Medulla oblongata (tissue), 1 donor: ENCODE measurements at regions not wholly inside any gene's neighbourhood (a gene's known extent, or its start where the extent isn't known, plus 50 kb on each side); places are given as distances from the start of the nearest gene placed in this dataset.

Source experiments
- DNase-seq: peaks from one replicate; pipeline ENCODE4 v3.0.0-alpha.2; 2015; ENCODE audit errors: extremely low spot score

GRCh38 chr3:88573472-88573871 lies 423.7 kb downstream of the C3orf38 start:
- no peak for DNase-seq

GRCh38 chr3:88574146-88574545 lies 424.4 kb downstream of the C3orf38 start:
- no peak for DNase-seq

- DNase-seq = no peak
These were observed 434.7 kb downstream of the C3orf38 start for GRCh38 chr3:88584451-88584850.

- DNase-seq = no peak
These were observed 436.4 kb downstream of the C3orf38 start for GRCh38 chr3:88586121-88586640.

GRCh38 chr3:88589138-88589537 lies 439.4 kb downstream of the C3orf38 start:
- DNase-seq = no peak

GRCh38 chr3:88595026-88595425 lies 445.3 kb downstream of the C3orf38 start:
- DNase-seq = no peak

GRCh38 chr3:88596451-88596850 lies 446.7 kb downstream of the C3orf38 start:
- DNase-seq = no peak

DNA sequence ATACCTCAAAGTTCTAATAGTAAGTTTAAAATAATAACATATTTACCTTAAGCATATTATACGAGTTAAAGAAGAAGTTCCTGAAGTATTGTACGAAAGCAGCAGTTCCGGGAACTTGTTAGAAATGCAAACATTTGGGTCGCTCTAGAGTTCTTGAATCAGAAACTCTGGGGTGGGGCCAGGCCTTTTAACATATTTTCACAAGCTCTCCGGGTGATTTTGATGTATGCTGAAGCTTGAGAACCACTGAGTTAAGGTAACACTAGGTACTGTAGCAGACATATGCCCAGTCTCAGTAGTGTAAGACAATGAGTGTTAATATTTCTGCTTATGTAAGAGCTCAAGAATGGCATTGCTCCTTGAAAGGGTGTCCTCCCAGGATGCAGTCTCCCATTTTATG lies 461.1 kb downstream of the C3orf38 start:
- no peak for DNase-seq

- DNase-seq = no peak
These were observed 462.1 kb downstream of the C3orf38 start for GRCh38 chr3:88611826-88612326.

GRCh38 chr3:88616413-88616812 lies 466.7 kb downstream of the C3orf38 start:
- DNase-seq = no peak

DNA sequence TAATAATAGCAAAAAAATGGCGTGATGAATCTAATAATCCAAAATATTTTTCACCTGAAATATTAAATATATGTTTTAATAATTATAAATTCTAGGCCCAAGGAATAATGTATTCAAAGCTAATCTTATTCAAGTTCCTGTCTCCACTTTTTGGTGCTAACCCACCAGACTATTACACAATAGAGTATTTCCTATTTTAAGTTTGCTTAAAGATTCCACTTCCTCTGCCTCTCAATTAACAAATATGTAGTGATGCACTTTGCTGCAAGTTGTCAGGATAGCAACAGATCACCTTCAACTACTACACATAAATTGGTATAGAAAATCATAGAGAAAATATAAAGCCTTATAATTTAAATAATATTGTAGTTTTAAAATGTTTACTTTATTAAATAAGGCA lies 467.5 kb downstream of the C3orf38 start:
- DNase-seq = no peak

GRCh38 chr3:88618021-88618645 lies 468.4 kb downstream of the C3orf38 start:
- DNase-seq = no peak

DNA sequence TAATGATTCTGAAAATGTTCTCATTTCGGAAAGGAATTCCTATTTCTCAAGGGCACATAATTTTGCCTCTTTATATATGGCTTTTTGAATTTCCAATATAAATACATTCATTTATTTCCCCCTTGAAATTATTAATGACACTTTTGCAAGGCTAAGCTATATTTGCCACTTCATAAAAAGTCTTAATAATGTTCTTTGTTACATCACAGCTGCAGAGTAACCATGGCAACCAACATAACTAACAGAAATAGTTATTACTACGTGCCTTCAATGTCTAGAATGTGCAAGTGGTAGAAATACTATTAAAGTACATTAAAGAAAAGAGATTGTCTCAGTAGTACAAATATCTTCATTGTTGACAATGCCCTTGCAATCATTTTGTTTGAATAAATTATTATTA lies 471.8 kb downstream of the C3orf38 start:
- no peak for DNase-seq

DNA sequence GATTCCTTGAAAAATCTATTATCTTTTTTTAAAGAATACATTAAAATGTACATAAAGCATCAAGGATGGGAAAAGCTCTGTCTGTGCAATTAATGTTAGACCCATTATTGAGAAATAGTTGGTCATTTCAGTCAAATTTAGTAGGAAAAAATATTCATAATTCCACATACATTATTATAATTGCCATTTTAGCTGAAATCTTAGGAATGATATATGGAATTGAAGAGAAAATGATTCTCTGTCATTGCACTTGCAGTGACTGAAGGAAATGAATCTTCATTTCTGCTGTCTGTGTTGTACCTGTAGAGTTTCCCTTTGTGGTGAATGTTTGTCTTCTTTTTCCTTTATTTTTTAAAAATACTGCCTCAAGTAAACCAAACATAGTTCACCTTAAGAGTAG lies 473.9 kb downstream of the C3orf38 start:
- no peak for DNase-seq

DNA sequence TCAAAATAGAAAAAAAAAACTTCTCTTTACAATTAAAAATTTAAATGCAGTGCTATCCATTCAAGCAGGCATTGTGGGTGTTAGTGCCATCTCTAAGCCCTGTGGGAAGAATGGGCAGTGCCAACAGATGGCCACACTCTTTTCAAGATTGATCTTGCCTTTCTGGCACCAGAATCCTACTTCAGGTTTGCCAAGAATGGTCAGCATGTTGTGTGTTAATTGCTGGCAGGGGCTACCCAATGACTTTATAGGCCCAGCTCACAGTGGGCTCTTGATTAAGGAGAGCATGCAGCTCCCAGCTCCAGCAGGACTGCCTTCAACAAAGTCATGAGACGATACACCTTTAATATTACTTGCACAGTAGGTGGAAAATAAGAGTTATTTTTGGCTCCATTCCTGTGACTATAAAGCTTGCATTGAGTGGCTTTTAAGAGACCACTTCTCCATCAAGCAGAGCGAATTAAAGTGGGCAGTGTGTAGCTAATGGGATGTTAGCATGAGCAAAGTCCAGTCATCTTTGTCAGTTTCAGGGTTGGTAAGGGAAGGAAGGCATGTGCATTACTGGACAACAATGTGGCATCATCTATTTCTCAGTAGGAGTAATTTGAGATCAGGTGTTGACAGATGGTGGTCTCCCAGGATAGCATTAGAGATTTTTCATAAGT lies 476.8 kb downstream of the C3orf38 start:
- DNase-seq = no peak

GRCh38 chr3:88628901-88629300 lies 478.5 kb upstream of the EPHA3 start:
- DNase-seq = no peak

- DNase-seq = no peak
These were observed 475.2 kb upstream of the EPHA3 start for GRCh38 chr3:88632226-88632625.

- DNase-seq = no peak
These were observed 466.8 kb upstream of the EPHA3 start for GRCh38 chr3:88640581-88640980.

DNA sequence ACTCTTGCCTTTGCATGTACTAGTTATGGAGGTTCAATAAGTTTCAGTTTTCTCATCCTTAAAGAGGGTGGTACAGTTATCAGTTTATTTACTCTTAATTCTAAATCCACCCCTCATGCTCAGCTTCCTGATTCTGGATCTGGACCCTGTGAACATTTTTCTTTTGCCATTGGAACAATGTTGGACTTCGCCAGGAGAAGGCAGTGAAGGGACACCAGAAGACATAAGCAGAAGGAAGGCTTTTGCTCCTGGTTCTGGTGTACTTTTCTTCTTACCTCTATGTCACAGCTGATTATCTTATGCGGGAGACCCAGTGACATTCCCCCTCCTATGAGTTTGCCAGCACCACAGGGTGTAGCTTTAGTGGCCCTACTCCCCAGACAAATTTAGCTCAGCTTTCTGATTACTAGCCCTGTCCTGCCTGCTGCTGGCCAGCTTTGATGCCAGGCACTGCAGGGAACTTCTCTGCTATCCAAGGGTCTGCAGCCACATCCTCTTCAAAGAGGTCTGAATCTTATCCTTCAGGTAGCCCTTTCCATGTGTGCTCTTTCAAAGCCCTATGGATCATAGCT lies 466.3 kb upstream of the EPHA3 start:
- DNase-seq = no peak

GRCh38 chr3:88657459-88657858 lies 450.0 kb upstream of the EPHA3 start:
- no peak for DNase-seq

DNA sequence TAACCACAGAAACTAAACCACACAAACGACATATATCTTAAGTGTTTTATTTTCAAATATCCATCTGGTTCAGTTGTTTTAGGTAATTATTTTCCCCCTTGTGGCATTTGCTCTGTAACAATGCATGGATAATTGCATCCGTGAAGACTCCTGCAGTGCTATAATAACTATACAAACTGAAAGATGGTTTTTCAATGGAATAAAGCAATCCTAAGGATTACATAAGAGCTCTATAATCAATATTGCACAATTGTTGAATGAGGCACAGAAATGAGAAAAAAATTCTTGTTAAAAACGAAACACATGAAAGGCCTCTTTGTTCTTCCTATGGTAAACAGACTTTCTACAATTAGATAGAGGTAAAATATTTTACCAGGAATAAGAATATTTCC lies 446.0 kb upstream of the EPHA3 start:
- DNase-seq = no peak

GRCh38 chr3:88668180-88668579 lies 439.2 kb upstream of the EPHA3 start:
- no peak for DNase-seq

DNA sequence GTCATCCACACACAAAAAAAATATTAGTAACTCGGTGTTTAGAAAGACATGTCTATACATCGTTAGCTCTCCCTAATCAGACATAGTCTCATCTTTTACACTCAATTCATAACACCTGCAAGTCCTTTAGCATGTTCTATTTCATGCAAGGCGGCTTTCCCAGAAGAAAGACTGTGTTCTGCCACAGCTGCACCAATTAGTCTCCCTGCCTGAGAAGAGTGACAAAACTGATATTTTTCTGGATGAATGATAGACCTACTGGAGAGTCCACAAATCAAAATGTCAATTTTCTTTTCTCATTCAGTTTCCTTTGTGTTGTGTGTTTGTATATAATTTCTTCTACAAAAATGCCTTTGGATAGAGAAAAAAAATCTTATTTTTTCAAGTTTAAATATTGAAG lies 435.8 kb upstream of the EPHA3 start:
- DNase-seq = no peak
